Calu3 (cell line): ENCODE measurements at regions not wholly inside any gene's neighbourhood (a gene's known extent, or its start where the extent isn't known, plus 50 kb on each side); places are given as distances from the start of the nearest gene placed in this dataset.

ENCODE experiments used
- BruUV-seq: library from RNA; stranded (reverse); fragments of 400-500 nt; replicated peaks from 2 replicates; lab custom pipeline; 2021; lab: Mats Ljungman, UMichigan
- CTCF ChIA-PET: fragments of 300-600 bp; sonication (Branson Sonifier 250); formaldehyde crosslinking; loops from one replicate; lab custom pipeline; 2022; ENCODE audit warnings: antibody characterized with exemption; lab: Charles Lee
- DNase-seq: peaks from one replicate; pipeline ENCODE4 v3.0.0; 2022
- H3K27ac Mint-ChIP-seq: one replicate; pipeline ENCODE4 v1.8.0; 2022; ENCODE audit warnings: mixed read lengths; ENCODE audit not compliant: unreplicated experiment
- H3K27me3 Mint-ChIP-seq: one replicate; pipeline ENCODE4 v1.8.0; 2022; ENCODE audit warnings: mixed read lengths; ENCODE audit not compliant: unreplicated experiment
- H3K36me3 Mint-ChIP-seq: one replicate; pipeline ENCODE4 v1.8.0; 2022; ENCODE audit warnings: mild to moderate bottlenecking, moderate library complexity, mixed read lengths; ENCODE audit not compliant: insufficient read depth, unreplicated experiment
- H3K4me1 Mint-ChIP-seq: one replicate; pipeline ENCODE4 v1.8.0; 2022; ENCODE audit warnings: mild to moderate bottlenecking, low read depth, mixed read lengths; ENCODE audit not compliant: unreplicated experiment
- H3K4me3 Mint-ChIP-seq: one replicate; pipeline ENCODE4 v1.8.0; 2022; ENCODE audit warnings: mild to moderate bottlenecking, low read depth, moderate library complexity, mixed read lengths; ENCODE audit not compliant: unreplicated experiment
- H3K9me3 Mint-ChIP-seq: one replicate; pipeline ENCODE4 v1.8.0; 2022; ENCODE audit warnings: low read depth, mixed read lengths; ENCODE audit not compliant: unreplicated experiment
- intact Hi-C: fragments of 100-400 bp; cut with micrococcal nuclease; formaldehyde crosslinking; loops from one replicate; pipeline ENCODE4 v1.10.0; 2022; ENCODE audit not compliant: unreplicated experiment
- TF ChIP-seq, protein P1 (sequence below): fragments of 200-600 bp; IDR thresholded peaks from one replicate; pipeline ENCODE4 v1.8.0; 2022; ENCODE audit warnings: antibody characterized with exemption; ENCODE audit not compliant: unreplicated experiment

DNA sequence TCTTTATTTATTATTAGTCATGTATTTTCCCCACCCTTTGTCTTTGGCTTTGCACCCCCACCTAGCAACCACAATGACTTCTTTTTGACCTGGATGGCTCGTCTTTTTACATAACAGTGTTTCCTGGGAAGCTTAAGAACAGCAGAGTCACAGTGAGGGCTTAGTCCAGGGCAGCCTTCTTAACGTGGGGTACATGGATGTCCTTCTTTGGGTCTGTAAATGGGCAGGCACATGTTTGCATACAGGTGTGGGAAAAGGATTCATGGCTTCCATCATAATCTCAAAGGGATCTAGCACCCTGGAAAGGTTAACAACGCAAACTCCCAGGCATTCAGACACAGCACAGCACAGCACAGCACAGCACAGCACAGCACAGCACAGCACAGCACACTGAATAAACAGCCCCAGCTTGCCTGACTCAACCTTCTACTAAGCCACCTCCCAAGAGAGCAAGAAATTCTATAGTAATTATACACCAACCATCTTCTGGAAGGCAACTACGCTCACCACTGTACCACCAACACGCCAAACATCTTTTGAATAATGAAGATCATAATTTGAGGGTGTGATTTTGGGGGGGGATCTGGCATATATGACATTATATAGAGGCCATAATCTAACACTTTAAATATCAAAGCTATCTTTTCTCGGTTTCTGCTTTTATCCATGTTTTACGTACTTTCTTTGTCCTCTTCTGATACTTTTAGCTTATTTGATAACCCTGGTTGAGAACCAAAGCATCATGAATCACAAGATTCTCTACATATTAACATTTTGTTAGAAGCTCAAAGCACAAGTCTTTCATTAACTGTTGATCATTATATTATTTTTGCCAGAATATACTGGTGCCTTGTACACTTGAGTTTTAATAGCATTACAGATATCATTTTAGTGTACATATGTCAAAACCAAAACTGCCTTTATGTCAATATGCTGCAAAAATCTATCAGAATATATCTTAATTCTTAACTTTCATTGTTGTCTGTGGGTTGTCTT lies 177.2 kb upstream of the KLF14 start:
- TF ChIP-seq, protein P1, sequence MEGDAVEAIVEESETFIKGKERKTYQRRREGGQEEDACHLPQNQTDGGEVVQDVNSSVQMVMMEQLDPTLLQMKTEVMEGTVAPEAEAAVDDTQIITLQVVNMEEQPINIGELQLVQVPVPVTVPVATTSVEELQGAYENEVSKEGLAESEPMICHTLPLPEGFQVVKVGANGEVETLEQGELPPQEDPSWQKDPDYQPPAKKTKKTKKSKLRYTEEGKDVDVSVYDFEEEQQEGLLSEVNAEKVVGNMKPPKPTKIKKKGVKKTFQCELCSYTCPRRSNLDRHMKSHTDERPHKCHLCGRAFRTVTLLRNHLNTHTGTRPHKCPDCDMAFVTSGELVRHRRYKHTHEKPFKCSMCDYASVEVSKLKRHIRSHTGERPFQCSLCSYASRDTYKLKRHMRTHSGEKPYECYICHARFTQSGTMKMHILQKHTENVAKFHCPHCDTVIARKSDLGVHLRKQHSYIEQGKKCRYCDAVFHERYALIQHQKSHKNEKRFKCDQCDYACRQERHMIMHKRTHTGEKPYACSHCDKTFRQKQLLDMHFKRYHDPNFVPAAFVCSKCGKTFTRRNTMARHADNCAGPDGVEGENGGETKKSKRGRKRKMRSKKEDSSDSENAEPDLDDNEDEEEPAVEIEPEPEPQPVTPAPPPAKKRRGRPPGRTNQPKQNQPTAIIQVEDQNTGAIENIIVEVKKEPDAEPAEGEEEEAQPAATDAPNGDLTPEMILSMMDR, result no peak
- intact Hi-C loops, result no loop called here
- BruUV-seq, result no TSS peak
- Mint-ChIP-seq H3K9me3 (no peaks in the 10 kb centered on the region), H3K27me3 (no peaks in the 10 kb centered on the region), H3K4me1 (peaks cover 47% of the 10 kb centered on the region), H3K4me3 (peak overlapping the region; percentile 94), H3K36me3 (peaks cover 99% of the 10 kb centered on the region), H3K27ac (peak overlapping the region; percentile 97)
- CTCF ChIA-PET, result interaction anchor here (0.6 to 2.9 kb wide), 5 partner anchors 11 to 541 kb away, joined by 4 to 17 read pairs (median 4); no protein-coding TSS in a partner anchor
- no peak for DNase-seq

DNA sequence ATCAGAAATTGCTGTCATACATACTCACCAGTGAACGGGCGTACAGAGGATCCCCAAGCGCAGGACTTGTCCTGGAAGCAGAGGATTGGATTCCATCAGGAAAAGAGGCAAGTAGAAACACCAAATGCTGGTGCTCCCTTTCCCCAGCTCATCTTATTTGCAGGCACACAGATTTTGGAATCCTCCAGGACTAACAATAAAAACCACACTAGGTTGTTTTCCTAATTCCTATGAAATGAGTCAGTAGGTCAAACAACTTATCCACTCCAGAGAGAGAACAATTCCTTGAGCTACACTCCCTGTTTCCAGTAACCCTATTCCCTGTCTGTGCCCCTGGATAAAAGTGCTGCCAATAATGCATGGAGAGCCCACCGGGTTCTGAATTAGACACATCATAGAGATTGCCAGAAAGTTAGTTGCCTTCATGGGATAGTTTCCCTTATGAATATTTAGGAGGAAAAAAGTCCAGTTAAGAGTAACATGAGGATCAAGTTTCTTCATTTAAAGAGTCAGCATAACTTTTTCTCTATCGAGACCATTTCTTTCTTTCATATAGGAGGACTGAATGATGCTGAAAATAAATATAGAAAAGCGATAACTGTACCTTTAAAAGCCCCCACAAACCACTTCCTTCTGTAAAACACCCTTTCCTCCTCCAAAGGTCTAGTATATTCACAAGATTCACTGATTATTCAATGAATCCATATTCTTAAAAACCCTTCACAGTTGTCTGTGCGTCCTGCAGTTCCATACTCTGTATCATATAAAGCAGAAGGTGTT lies 178.3 kb upstream of the KLF14 start:
- Mint-ChIP-seq H3K4me3 (peak overlapping the region; percentile 94), H3K27me3 (no peaks in the 10 kb centered on the region), H3K27ac (peak overlapping the region; percentile 97), H3K9me3 (no peaks in the 10 kb centered on the region), H3K4me1 (peaks cover 55% of the 10 kb centered on the region), H3K36me3 (peaks cover 99% of the 10 kb centered on the region)
- intact Hi-C loops, result loop anchor here (2.0 kb wide), 1 partner anchor 15 kb away; no protein-coding TSS in a partner anchor
- TF ChIP-seq, protein P1, result no peak
- BruUV-seq, result TSS peak; percentile 44
- DNase-seq, result no peak
- CTCF ChIA-PET, result interaction anchor here (0.6 to 2.9 kb wide), 11 partner anchors 8 to 540 kb away, joined by 3 to 25 read pairs (median 10); no protein-coding TSS in a partner anchor

DNA sequence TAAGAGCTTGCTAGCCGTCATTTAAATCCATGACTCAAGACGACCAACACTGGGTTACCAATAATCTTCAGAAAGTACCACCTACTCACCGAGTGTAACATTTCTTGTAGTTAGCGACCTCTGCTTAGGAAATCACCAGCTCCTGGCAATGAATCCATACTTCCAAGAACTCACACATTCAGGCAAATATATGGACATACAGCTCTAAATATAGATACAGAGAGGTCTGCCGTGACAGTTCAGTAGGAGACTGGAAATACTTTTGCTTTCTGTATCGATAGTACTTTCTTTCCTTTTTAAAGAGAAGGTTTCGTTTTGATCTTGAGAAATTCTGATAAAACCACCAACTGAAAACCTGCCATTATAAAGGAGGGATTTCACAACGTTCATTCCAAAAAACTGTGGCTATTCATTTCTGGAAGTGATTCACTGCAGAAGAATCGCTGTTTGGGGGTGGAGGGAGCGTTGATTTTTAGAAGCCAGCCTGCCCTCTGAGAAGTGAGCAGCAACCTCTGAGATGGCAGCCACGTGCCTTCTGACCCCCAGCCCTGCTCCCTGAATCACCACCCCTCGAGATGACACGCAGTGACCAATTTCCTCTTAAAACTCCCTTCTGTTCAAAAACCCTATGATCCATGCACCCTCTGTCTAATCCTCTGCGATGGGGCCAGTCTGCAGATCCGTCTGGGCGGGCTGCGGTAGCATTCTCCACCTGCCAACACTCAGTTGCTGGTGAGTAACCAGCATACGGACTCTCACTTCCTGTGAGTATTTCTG lies 179.0 kb upstream of the KLF14 start:
- peaks cover 54% of the 10 kb centered on the region for H3K4me1 Mint-ChIP-seq
- no TSS peak for BruUV-seq
- peak overlapping the region; percentile 94 for H3K4me3 Mint-ChIP-seq
- CTCF ChIA-PET, result interaction anchor here (0.7 to 2.9 kb wide), 16 partner anchors 7 to 83 kb away, joined by 3 to 25 read pairs (median 6); no protein-coding TSS in a partner anchor
- TF ChIP-seq, protein P1, result no peak
- DNase-seq, result peak; percentile 88
- H3K27me3 Mint-ChIP-seq, result no peaks in the 10 kb centered on the region
- H3K27ac Mint-ChIP-seq, result peak overlapping the region; percentile 97
- intact Hi-C loops, result loop anchor here (1.0 to 2.0 kb wide), 2 partner anchors 9 to 14 kb away; no protein-coding TSS in a partner anchor
- H3K9me3 Mint-ChIP-seq, result no peaks in the 10 kb centered on the region
- H3K36me3 Mint-ChIP-seq, result peaks cover 98% of the 10 kb centered on the region
